Cardiac septum (tissue), 1 donor: ENCODE measurements at regions not wholly inside any gene's neighbourhood (a gene's known extent, or its start where the extent isn't known, plus 50 kb on each side); places are given as distances from the start of the nearest gene placed in this dataset.

ENCODE experiments used
- DNase-seq: peaks from one replicate; pipeline ENCODE4 v3.0.0-alpha.2; 2020; ENCODE audit warnings: low spot score
- intact Hi-C: fragments of 100-400 bp; cut with DNase I; formaldehyde crosslinking; loops from one replicate; pipeline ENCODE4 v1.14.0; 2022
- donor health status: DM: no; HTN: no; CAD: no.

GRCh38 chr6:48278261-48278660, 167.3 kb upstream of the PTCHD4 start:
- intact Hi-C loops, result no loop called here
- DNase-seq, result no peak

- intact Hi-C loops, result no loop called here
These were observed 161.5 kb upstream of the PTCHD4 start for GRCh38 chr6:48272518-48272917.

GRCh38 chr6:48255094-48255493, 144.1 kb upstream of the PTCHD4 start:
- intact Hi-C loops, result no loop called here
- DNase-seq, result no peak

More at GRCh38 chr6:48272518-48272917, 161.5 kb upstream of the PTCHD4 start:
- DNase-seq, result no peak

- no peak for DNase-seq
- intact Hi-C loops, result no loop called here
These were observed 138.1 kb upstream of the PTCHD4 start for GRCh38 chr6:48249071-48249470.

- intact Hi-C loops, result no loop called here
- DNase-seq, result no peak
These were observed 132.1 kb upstream of the PTCHD4 start for GRCh38 chr6:48243071-48243470.

GRCh38 chr6:48240287-48240686, 129.3 kb upstream of the PTCHD4 start:
- intact Hi-C loops, result no loop called here
- DNase-seq, result no peak

- no peak for DNase-seq
- intact Hi-C loops, result no loop called here
These were observed 125.4 kb upstream of the PTCHD4 start for GRCh38 chr6:48236375-48236774.

GRCh38 chr6:48233063-48233462, 122.1 kb upstream of the PTCHD4 start:
- intact Hi-C loops, result no loop called here
- no peak for DNase-seq

GRCh38 chr6:48229841-48230240, 118.8 kb upstream of the PTCHD4 start:
- intact Hi-C loops, result no loop called here
- DNase-seq, result no peak

- intact Hi-C loops, result no loop called here
These were observed 111.2 kb upstream of the PTCHD4 start for GRCh38 chr6:48222241-48222640.

GRCh38 chr6:48213076-48213788, 102.2 kb upstream of the PTCHD4 start:
- intact Hi-C loops, result no loop called here
- DNase-seq, result no peak

More at GRCh38 chr6:48222241-48222640, 111.2 kb upstream of the PTCHD4 start:
- no peak for DNase-seq

- intact Hi-C loops, result no loop called here
- DNase-seq, result no peak
These were observed 101.5 kb upstream of the PTCHD4 start for GRCh38 chr6:48212501-48212900.

- DNase-seq, result no peak
These were observed 95.1 kb upstream of the PTCHD4 start for GRCh38 chr6:48206091-48206490.

GRCh38 chr6:48200869-48201390, 89.9 kb upstream of the PTCHD4 start:
- intact Hi-C loops, result no loop called here
- no peak for DNase-seq

More at GRCh38 chr6:48206091-48206490, 95.1 kb upstream of the PTCHD4 start:
- intact Hi-C loops, result no loop called here

GRCh38 chr6:48199499-48199898, 88.5 kb upstream of the PTCHD4 start:
- intact Hi-C loops, result no loop called here
- DNase-seq, result no peak

GRCh38 chr6:48197941-48198340, 86.9 kb upstream of the PTCHD4 start:
- no peak for DNase-seq
- intact Hi-C loops, result no loop called here

GRCh38 chr6:48194596-48195295, 83.7 kb upstream of the PTCHD4 start:
- no peak for DNase-seq
- intact Hi-C loops, result no loop called here

- intact Hi-C loops, result no loop called here
- no peak for DNase-seq
These were observed 77.2 kb upstream of the PTCHD4 start for GRCh38 chr6:48188158-48188557.

- DNase-seq, result no peak
- intact Hi-C loops, result no loop called here
These were observed 75.7 kb upstream of the PTCHD4 start for GRCh38 chr6:48186746-48187145.

- intact Hi-C loops, result no loop called here
- no peak for DNase-seq
These were observed 73.7 kb upstream of the PTCHD4 start for GRCh38 chr6:48184648-48185047.
